WTC11 (cell line): ENCODE measurements at regions not wholly inside any gene's neighbourhood (a gene's known extent, or its start where the extent isn't known, plus 50 kb on each side); places are given as distances from the start of the nearest gene placed in this dataset.

Experiments used
- ATAC-seq: fragments of 200-7000 bp; cut with Tn5 transposase; 2 replicates; pipeline ENCODE4 v1.10.0; 2021; ENCODE audit warnings: mild to moderate bottlenecking, moderate library complexity
- CTCF ChIA-PET: fragments of 300-600 bp; sonication (Branson Sonifier 250); formaldehyde crosslinking; loops from one replicate; lab custom pipeline; 2021; ENCODE audit warnings: antibody characterized with exemption; lab: Charles Lee
- POLR2A ChIA-PET: fragments of 350-600 bp; sonication (Branson Sonifier 250); formaldehyde crosslinking; loops from one replicate; lab custom pipeline; 2021; ENCODE audit warnings: antibody characterized with exemption; lab: Charles Lee
- DNase-seq: peaks from one replicate; pipeline ENCODE4 v3.0.0; 2021; ENCODE audit warnings: low spot score
- H3K27ac Mint-ChIP-seq: 2 replicates; pipeline ENCODE4 v1.8.0; 2021; ENCODE audit warnings: mixed read lengths
- H3K27me3 Mint-ChIP-seq: 2 replicates; pipeline ENCODE4 v1.8.0; 2021; ENCODE audit warnings: low read depth, mild to moderate bottlenecking, moderate library complexity, mixed read lengths
- H3K36me3 Mint-ChIP-seq: 2 replicates; pipeline ENCODE4 v1.8.0; 2021; ENCODE audit warnings: mixed read lengths
- H3K4me1 Mint-ChIP-seq: 2 replicates; pipeline ENCODE4 v1.8.0; 2022; ENCODE audit warnings: mixed read lengths
- H3K4me3 Mint-ChIP-seq: 2 replicates; pipeline ENCODE4 v1.8.0; 2021; ENCODE audit warnings: mild to moderate bottlenecking, moderate library complexity, mixed read lengths
- H3K9me3 Mint-ChIP-seq: 2 replicates; pipeline ENCODE4 v1.8.0; 2021; ENCODE audit warnings: mixed read lengths
- ATF2 ChIP-seq: sonication (generic); formaldehyde crosslinking; IDR thresholded peaks from 2 replicates; pipeline ENCODE4 v1.8.1; 2022; ENCODE audit warnings: low read depth, missing genetic modification reagents, borderline replicate concordance
- CREB1 ChIP-seq: sonication (generic); formaldehyde crosslinking; IDR thresholded peaks from 2 replicates; pipeline ENCODE4 v1.8.0; 2023; ENCODE audit warnings: mild to moderate bottlenecking, missing genetic modification reagents
- FOXJ3 ChIP-seq: sonication (generic); formaldehyde crosslinking; IDR thresholded peaks from 2 replicates; pipeline ENCODE4 v1.9.0; 2021; ENCODE audit warnings: missing genetic modification reagents, mild to moderate bottlenecking, borderline replicate concordance
- FOXK1 ChIP-seq: sonication (generic); formaldehyde crosslinking; IDR thresholded peaks from 2 replicates; pipeline ENCODE4 v1.8.0; 2022; ENCODE audit warnings: mild to moderate bottlenecking, moderate library complexity, missing genetic modification reagents
- GABPB1 ChIP-seq: sonication (generic); formaldehyde crosslinking; IDR thresholded peaks from 2 replicates; pipeline ENCODE4 v1.8.1; 2023; ENCODE audit warnings: mild to moderate bottlenecking, missing genetic modification reagents
- HMGA2 ChIP-seq: fragments of 250-450 bp; sonication (Bioruptor Pico); IDR thresholded peaks from 2 replicates; pipeline ENCODE4 v1.4.0; 2021; ENCODE audit warnings: mild to moderate bottlenecking, moderate library complexity
- JAZF1 ChIP-seq: fragments of 250-450 bp; sonication (Bioruptor Pico); IDR thresholded peaks from 2 replicates; pipeline ENCODE4 v1.9.0; 2021; ENCODE audit warnings: moderate library complexity, mild to moderate bottlenecking, inconsistent platforms
- MXD4 ChIP-seq: fragments of 250-450 bp; sonication (Bioruptor Pico); IDR thresholded peaks from 2 replicates; pipeline ENCODE4 v1.8.0; 2021; ENCODE audit warnings: mild to moderate bottlenecking, moderate library complexity, borderline replicate concordance
- NFATC4 ChIP-seq: fragments of 250-450 bp; sonication (Bioruptor Pico); IDR thresholded peaks from 2 replicates; pipeline ENCODE4 v1.9.0; 2021; ENCODE audit warnings: mild to moderate bottlenecking
- NR2C2 ChIP-seq: sonication (generic); formaldehyde crosslinking; IDR thresholded peaks from 2 replicates; pipeline ENCODE4 v1.8.0; 2022; ENCODE audit warnings: mild to moderate bottlenecking, missing genetic modification reagents
- RORB ChIP-seq: fragments of 250-450 bp; sonication (Bioruptor Pico); IDR thresholded peaks from 2 replicates; pipeline ENCODE4 v1.9.0; 2021; ENCODE audit warnings: mild to moderate bottlenecking
- SMAD3 ChIP-seq: sonication (generic); formaldehyde crosslinking; IDR thresholded peaks from 2 replicates; pipeline ENCODE4 v1.8.0; 2022; ENCODE audit warnings: missing genetic modification reagents, mild to moderate bottlenecking, borderline replicate concordance
- SOX15 ChIP-seq: fragments of 250-450 bp; sonication (Bioruptor Pico); IDR thresholded peaks from 2 replicates; pipeline ENCODE4 v1.9.0; 2021; ENCODE audit warnings: mild to moderate bottlenecking
- TCF7 ChIP-seq: sonication (generic); formaldehyde crosslinking; IDR thresholded peaks from 2 replicates; pipeline ENCODE4 v1.8.0; 2022; ENCODE audit warnings: mild to moderate bottlenecking, low read depth, missing genetic modification reagents, moderate library complexity
- TP53 ChIP-seq: sonication (generic); formaldehyde crosslinking; IDR thresholded peaks from 2 replicates; pipeline ENCODE4 v1.8.1; 2023; ENCODE audit warnings: mild to moderate bottlenecking, missing genetic modification reagents
- USF2 ChIP-seq: sonication (generic); formaldehyde crosslinking; IDR thresholded peaks from 2 replicates; pipeline ENCODE4 v1.8.1; 2023; ENCODE audit warnings: mild to moderate bottlenecking, missing genetic modification reagents, moderate library complexity
- ZNF138 ChIP-seq: sonication (generic); formaldehyde crosslinking; conservative IDR thresholded peaks from 2 replicates; pipeline ENCODE4 v1.8.1; 2022; ENCODE audit warnings: mild to moderate bottlenecking, moderate library complexity, missing genetic modification reagents
- ZNF232 ChIP-seq: sonication (generic); formaldehyde crosslinking; IDR thresholded peaks from 2 replicates; pipeline ENCODE4 v1.8.0; 2022; ENCODE audit warnings: mild to moderate bottlenecking, missing genetic modification reagents
- ZNF423 ChIP-seq: fragments of 250-450 bp; sonication (Bioruptor Pico); IDR thresholded peaks from 2 replicates; pipeline ENCODE4 v2.1.2; 2022; ENCODE audit warnings: mild to moderate bottlenecking, moderate library complexity
- ZNF671 ChIP-seq: fragments of 250-450 bp; sonication (Bioruptor Pico); IDR thresholded peaks from 2 replicates; pipeline ENCODE4 v1.8.0; 2021; ENCODE audit warnings: mild to moderate bottlenecking
- TF ChIP-seq, protein P1 (sequence below): fragments of 250-450 bp; sonication (Bioruptor Pico); IDR thresholded peaks from 2 replicates; pipeline ENCODE4 v1.9.0; 2021; ENCODE audit warnings: mild to moderate bottlenecking
- TF ChIP-seq, protein P2 (sequence below): fragments of 250-450 bp; sonication (Bioruptor Pico); IDR thresholded peaks from 2 replicates; pipeline ENCODE4 v1.9.0; 2021; ENCODE audit warnings: moderate library complexity, mild to moderate bottlenecking, inconsistent platforms, borderline replicate concordance
- TF ChIP-seq, protein P3 (sequence below): fragments of 250-450 bp; sonication (Bioruptor Pico); conservative IDR thresholded peaks from 2 replicates; pipeline ENCODE4 v1.9.0; 2021; ENCODE audit warnings: mild to moderate bottlenecking
- TF ChIP-seq, protein P4 (sequence below): sonication (generic); formaldehyde crosslinking; IDR thresholded peaks from 2 replicates; pipeline ENCODE4 v1.8.0; 2023; ENCODE audit warnings: mild to moderate bottlenecking, missing genetic modification reagents

DNA sequence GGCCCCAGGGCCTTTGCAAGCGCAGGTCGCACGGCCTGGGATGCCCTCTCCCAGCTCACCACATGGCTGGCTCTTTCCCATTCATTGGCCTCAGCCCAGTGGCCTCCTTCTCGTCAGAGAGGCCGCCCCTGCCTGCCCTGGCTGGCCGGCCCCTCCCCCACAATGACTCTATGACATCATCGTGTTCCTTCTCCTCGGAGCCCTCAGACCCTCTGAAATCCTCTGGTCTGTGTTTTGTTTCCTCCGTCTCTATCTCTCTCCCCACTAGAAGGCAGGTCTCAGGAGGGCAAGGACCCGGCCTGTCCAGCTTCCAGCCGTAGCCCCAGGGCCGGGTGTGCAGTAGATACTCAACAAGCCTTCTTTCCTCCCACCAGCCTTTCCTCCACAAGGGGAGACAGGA lies 164.8 kb upstream of the FOXF1 start (continued):
- no peak for TF ChIP-seq SOX15 (CRISPR knock-in tag)
- no peak for TF ChIP-seq MXD4 (CRISPR knock-in tag)
- no peak for TF ChIP-seq CREB1 (CRISPR knock-in tag)
- TF ChIP-seq, all 79 proteins: peak for 0

- Mint-ChIP-seq H3K9me3 (0 out of 2 replicates have a peak, but pooled peaks cover 3% of the 10 kb centered on the region), H3K36me3 (no peaks in the 10 kb centered on the region), H3K27me3 (peaks cover 52% of the 10 kb centered on the region), H3K27ac (no peak overlapping the region), H3K4me1 (peaks cover 66% of the 10 kb centered on the region), H3K4me3 (no peak overlapping the region)
- POLR2A ChIA-PET: no interaction called here
- DNase-seq (no peak), ATAC-seq (no peak)
- CTCF ChIA-PET: no interaction called here
- TF ChIP-seq, protein P1, sequence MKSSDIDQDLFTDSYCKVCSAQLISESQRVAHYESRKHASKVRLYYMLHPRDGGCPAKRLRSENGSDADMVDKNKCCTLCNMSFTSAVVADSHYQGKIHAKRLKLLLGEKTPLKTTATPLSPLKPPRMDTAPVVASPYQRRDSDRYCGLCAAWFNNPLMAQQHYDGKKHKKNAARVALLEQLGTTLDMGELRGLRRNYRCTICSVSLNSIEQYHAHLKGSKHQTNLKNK (CRISPR knock-in tag): no peak
Measured at GRCh38 chr16:86346034-86346433, 164.3 kb upstream of the FOXF1 start.

- no peak overlapping the region for H3K27ac Mint-ChIP-seq
- H3K36me3 Mint-ChIP-seq: no peaks in the 10 kb centered on the region
- ATAC-seq (no peak), DNase-seq (no peak)
- ChIA-PET CTCF (no interaction called here), POLR2A (no interaction called here)
- no peak for TF ChIP-seq ZNF671 (CRISPR knock-in tag)
- TF ChIP-seq, protein P2, sequence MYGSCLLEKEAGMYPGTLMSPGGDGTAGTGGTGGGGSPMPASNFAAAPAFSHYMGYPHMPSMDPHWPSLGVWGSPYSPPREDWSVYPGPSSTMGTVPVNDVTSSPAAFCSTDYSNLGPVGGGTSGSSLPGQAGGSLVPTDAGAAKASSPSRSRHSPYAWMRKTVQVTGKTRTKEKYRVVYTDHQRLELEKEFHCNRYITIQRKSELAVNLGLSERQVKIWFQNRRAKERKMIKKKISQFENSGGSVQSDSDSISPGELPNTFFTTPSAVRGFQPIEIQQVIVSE (CRISPR knock-in tag): no peak
- TF ChIP-seq, protein P3, sequence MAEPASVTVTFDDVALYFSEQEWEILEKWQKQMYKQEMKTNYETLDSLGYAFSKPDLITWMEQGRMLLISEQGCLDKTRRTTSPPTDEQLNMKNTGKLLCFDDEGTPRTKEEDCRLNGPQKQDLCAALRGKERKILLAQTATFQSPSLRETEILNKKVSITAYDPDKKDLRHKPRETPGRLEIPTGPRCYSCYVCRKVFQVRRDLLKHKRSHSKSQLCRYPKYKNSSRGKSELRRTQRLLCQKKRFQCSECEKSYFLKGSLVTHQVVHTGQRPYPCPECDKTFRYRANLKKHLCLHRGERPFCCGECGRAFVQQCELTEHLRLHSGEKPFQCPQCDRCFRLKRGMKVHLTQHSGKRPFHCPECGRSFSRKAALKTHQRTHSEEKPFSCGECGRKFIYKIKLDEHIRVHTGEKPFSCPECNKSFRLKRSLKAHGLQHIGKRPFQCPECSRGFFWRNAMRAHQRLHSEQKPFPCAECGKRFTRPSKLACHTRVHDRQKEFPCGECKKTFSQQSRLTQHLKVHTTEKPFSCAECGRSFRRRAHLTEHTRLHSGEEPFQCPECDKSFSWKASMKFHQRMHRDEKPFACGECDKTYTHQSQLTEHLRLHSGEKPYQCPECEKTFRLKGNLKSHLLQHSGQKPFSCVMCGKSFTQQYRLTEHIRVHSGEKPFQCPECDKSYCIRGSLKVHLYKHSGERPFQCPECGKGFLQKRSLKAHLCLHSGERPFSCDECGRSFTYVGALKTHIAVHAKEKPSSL: no peak
- TF ChIP-seq TP53 (CRISPR knock-in tag): no peak
- TF ChIP-seq, protein P4, sequence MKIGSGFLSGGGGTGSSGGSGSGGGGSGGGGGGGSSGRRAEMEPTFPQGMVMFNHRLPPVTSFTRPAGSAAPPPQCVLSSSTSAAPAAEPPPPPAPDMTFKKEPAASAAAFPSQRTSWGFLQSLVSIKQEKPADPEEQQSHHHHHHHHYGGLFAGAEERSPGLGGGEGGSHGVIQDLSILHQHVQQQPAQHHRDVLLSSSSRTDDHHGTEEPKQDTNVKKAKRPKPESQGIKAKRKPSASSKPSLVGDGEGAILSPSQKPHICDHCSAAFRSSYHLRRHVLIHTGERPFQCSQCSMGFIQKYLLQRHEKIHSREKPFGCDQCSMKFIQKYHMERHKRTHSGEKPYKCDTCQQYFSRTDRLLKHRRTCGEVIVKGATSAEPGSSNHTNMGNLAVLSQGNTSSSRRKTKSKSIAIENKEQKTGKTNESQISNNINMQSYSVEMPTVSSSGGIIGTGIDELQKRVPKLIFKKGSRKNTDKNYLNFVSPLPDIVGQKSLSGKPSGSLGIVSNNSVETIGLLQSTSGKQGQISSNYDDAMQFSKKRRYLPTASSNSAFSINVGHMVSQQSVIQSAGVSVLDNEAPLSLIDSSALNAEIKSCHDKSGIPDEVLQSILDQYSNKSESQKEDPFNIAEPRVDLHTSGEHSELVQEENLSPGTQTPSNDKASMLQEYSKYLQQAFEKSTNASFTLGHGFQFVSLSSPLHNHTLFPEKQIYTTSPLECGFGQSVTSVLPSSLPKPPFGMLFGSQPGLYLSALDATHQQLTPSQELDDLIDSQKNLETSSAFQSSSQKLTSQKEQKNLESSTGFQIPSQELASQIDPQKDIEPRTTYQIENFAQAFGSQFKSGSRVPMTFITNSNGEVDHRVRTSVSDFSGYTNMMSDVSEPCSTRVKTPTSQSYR: no peak
- no peak for TF ChIP-seq JAZF1
- TF ChIP-seq ZNF232 (CRISPR knock-in tag): no peak
- TF ChIP-seq ZNF423 (CRISPR knock-in tag): no peak
- TF ChIP-seq HMGA2 (CRISPR knock-in tag): no peak
- TF ChIP-seq RORB: no peak
- no peak for TF ChIP-seq ZNF138 (CRISPR knock-in tag)
- TF ChIP-seq FOXK1: no peak
- no peak for TF ChIP-seq SMAD3
- no peak for TF ChIP-seq USF2 (CRISPR knock-in tag)
- no peak for TF ChIP-seq ATF2 (CRISPR knock-in tag)
- no peak for TF ChIP-seq TCF7 (CRISPR knock-in tag)
- TF ChIP-seq NFATC4 (CRISPR knock-in tag): no peak
- no peak for TF ChIP-seq FOXJ3 (CRISPR knock-in tag)
- TF ChIP-seq GABPB1 (CRISPR knock-in tag): no peak
- TF ChIP-seq NR2C2 (CRISPR knock-in tag): no peak
- peaks cover 48% of the 10 kb centered on the region for H3K27me3 Mint-ChIP-seq
- peaks cover 69% of the 10 kb centered on the region for H3K4me1 Mint-ChIP-seq
- 0 out of 2 replicates have a peak, but pooled peaks cover 3% of the 10 kb centered on the region for H3K9me3 Mint-ChIP-seq
- no peak overlapping the region for H3K4me3 Mint-ChIP-seq
Measured at GRCh38 chr16:86347090-86347489, 163.2 kb upstream of the FOXF1 start.
